ENCODE measurements at regions not wholly inside any gene's neighbourhood (a gene's known extent, or its start where the extent isn't known, plus 50 kb on each side); places are given as distances from the start of the nearest gene placed in this dataset.

DNA sequence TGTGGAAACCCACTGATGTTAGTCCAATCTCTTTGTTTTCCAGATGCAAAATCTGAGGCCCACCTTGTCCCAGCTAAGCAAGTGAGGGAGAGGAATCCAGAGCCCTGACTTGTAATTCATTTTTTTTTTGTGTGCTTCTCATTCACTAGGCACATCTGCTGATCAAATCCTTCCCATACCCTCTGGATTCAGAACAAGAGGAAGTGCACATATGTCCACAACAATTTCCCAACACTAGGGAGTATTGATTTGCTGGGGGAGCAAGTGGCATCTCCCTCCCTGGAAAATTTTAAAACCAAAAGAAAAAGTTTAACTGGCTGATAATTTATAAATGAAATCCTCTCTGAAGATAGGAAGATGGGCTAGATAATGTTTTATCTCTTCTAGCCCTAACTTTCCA is 94.6 kb upstream of the RFC3 start:
- no peak for DNase-seq

DNA sequence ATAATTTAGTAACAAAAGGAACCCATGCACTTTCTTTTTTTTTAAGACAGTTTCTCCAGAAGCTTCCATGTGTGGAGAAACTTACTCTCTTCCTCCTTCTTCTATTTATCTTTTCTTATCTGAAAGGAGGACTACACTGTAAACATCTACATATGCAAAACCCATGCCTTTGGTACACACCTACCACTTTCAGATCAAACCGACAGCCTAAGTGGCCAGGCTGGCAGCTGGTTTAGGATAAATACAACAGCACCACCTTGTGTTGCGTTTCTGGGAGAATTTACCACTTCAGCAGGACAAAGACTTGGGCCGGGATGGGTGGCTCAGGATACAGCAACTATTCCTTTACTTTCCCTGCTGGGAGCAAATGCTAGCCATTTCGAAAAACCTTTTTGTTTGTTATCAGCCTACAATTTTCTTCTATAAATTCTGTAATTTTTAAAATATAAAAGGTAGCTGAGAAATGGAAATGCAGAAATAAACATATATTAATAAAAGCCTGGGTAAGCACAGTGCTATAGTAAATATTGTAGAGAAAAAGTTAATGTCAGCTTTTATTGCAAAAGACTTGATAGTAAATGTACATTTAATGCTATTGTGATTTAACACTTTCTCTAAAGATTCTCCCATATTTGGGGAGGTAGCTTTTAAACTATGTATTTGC is 94.0 kb upstream of the RFC3 start:
- peak; percentile 68 for DNase-seq

DNA sequence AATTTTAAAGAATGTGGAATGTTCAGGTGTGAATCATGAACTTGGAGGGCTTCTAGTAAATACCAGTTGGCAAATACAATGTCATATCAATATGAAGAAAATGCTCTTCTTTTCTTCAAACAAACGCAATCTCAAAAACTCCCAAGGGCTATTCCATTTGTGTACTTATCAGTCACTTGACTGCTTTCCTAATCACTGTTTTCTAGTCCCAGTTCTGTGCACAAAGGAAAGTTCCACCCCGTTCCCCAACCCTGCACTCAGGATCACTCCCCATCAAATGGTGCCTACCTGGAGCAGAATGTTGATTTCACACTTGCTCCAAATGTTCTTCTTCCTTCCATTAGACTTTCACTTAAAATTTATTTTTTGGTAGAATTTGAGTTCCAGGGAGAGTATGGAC is 92.6 kb upstream of the RFC3 start:
- no peak for DNase-seq

DNA sequence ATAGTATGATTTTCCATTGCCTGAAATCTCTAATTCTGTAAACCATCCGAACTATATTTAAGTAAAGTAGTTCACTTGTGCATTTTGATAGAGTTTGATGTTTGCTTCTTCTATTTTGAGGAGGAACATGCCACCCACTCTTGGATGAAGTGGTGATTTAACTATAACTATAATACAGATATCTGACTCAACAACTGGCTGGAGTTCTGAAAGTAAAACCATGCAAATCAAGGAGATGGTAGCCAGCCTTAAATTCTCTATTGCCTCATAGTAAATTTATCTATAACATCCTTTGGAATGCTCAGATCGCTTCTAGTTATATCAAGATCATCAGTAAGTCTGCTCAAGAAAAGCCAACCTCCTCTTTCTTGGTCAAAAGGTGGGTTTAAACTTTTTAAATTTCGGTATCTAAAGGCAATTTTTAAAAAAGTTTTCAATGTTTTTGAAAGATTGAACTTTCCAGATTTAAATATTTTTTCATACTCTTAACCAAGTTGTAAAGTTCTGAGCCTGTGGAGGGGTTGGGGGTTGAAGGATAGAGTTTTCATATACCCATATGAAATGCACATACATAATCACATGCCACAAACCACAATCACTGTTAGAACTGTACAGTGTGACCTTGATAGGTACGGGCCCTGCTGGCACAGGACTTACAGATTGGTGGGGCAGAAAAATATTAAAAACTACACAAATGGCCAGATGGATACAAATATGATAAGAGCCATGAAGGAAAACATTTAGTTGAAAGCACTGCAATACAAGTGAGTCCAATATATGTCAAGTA is 90.5 kb upstream of the RFC3 start:
- DNase-seq: no peak

DNA sequence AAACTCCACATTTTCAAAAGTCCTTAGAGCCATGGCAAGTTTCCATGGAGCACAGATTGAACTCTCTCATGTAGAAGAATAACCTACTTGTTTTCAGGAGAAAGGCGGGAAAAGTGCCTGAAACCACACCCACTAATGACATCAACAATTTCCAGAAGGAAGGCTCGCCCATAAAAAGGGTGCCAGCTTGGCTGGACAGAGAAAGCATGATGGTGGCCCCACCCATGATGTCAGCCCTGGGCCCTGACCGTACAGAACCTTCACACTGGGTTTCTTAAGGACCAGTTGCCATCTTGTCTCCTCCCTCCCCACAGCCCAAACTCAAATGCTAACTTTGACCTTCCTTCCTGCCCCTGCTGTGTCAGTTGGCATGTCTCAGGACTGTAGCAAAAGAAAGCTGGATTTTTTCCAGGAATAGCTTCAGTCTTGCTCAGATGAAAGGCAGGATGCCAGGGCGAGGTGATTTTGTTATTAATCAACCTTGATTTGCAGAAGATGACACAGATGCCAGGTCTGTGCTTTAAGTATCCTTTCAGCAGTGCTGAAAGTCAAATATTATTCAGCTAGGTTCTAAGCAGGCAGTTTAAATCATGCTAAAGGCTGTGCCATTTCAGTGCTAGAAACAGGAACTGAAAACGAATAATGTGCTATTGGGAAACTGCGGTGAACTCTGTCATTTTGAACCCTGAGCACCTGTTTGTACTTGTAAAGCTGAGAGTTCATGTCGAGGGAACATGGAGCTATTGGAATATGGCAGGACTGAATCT is 89.5 kb upstream of the RFC3 start:
- DNase-seq: no peak

DNA sequence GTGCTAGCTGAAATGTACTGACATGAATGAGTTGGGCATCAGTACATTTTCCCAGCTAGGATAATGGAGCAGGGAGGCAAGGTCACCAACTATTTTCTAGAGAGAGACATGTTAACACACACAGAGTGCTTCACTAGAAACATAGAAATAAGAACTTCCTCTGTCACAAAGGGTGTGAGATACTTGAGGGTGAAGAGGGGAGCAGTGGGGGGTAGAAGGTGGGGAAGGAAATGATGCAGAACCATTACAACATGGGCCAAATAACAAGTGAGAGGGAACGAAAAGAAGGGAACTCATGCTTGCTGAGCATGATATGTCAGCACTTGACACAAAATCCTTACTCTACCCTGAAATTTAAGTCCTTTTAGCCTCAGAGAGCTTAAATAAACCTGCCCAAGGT is 87.8 kb upstream of the RFC3 start:
- no peak for DNase-seq

DNA sequence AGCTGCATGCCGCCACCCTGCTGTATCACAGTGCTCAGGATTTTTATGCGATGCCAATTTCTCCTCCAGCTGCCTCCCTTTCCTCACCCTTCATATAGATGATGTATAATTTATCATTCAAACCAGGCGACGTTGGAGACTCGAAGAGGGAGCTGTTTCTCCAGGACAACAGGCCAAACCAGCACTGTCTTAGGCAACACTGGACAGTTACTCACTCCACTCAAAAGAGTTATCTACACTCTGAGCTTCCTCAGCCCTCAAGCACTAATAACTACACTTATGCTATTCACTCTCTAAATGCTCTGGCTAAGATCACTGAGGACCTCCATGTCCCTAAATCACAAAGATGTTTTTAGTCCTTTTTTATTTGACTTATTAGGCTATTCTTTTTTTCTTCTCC is 87.3 kb upstream of the RFC3 start:
- DNase-seq: no peak

DNA sequence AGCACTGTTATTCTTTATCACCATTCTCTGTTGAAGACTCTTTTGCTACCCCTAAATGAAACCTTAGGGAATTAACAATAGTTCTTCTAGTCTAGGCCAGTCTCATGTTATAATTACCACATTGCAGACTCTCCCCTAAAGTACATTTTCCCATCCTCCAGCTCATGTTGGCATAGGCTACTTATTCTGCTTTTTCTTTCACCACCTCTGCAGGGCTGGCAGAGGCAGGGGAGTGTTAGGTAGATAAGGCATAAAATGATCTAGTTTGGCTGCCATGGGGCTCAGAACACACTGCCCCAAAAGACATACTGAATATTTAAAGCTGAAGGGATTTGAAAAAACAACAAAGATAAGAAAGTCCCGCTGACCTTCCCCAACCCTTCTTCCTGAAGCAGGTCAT is 82.7 kb upstream of the RFC3 start:
- no peak for DNase-seq

DNA sequence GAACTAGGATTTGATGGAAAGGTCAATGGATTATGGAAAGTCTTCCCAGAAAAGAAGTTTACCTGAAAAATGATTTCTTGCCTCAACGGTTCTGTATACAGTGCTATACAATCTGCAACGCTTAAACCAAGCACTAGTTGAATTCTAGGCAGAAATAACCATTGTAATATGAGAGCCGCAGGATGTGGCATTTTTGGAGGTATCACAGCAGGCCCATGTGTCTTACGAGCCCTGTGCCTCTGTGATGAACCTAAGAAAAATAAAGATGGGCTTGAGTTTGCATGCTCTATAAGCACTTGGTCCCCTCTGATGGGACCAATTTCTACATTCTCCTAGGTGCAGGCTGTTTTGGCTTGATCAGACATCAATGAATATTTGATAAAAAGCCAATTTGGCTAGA is 78.7 kb upstream of the RFC3 start:
- DNase-seq: no peak

DNA sequence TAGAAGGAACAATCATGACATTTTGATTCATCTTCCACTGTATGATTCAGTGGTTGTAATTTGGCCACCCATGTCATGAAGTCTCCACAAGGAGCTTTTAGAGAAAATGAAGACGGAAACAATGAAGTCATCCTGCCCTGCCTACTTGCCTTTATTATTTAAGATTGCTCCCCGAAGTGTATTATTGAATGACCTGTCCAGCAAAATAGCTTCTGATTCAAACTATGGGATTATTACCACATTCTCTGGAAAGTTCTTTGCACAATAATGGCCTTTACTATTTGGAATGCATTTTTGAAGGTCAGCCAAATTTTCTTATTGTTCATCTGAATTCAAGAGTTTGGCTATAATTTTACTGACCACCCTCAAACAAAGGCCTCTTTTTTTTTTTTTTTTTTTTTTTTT is 77.8 kb upstream of the RFC3 start:
- DNase-seq: no peak

DNA sequence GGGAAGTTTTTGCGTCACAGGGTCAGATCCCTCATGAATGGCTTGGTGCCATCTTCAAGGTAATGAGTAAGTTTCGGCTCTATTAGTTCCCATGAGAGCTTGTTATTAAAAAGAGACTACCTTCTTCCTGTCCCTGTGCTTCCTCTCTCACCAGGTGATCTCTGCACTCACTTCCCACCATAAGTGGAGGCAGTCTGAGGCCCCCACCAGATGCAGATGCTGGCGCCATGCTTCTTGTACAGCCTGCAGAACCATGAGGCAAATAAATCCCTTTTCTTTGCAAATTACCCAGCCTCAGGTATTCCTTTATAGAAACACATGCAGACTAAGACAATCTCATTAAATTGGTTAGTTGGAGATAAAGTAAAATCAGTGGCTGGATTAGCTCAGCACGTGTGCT is 75.6 kb upstream of the RFC3 start:
- DNase-seq: no peak

DNA sequence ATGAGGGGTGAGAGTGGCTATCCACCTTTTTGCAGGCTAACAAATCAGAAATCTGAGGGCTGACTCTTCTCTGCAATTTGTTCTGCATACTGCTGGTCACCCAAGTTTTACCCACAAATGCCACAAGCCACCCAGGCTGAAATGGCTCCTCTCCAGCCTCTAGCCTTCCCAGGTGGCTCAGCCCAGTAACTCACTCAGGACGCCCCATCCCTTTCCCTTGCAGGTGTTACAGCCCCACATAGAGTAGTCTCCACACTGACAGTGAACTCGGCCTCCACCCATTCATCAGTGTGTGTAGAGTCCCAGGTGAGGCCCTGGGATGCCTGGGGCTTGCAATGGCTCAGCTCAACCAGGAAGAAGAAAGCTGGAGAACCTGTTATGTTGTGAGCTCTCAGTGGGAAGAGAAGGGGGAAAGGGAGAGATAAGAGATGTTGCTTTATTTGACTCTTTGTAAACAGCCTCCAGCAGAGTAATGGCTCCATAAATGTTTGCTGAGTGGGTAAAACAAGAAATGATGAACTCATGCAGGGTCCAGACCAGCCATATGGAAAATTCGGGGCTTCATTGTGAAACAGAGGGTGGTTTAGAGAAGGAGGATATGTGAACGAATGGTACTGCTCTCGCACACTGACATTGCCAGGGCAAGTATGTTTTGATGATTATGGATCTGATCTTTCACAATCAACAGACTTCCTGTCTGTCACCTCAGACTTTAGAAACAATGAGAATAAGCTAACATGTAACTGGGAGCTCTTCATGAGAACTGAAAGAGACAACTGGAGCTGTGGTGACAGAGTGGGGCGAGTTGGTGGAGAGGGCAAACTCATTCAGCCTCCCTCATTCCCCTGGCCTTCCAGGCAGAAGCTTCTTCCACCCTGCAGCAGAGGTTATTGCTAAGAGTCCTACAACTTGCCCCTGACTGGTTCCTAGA is 74.2 kb upstream of the RFC3 start:
- peak; percentile 13 for DNase-seq

DNA sequence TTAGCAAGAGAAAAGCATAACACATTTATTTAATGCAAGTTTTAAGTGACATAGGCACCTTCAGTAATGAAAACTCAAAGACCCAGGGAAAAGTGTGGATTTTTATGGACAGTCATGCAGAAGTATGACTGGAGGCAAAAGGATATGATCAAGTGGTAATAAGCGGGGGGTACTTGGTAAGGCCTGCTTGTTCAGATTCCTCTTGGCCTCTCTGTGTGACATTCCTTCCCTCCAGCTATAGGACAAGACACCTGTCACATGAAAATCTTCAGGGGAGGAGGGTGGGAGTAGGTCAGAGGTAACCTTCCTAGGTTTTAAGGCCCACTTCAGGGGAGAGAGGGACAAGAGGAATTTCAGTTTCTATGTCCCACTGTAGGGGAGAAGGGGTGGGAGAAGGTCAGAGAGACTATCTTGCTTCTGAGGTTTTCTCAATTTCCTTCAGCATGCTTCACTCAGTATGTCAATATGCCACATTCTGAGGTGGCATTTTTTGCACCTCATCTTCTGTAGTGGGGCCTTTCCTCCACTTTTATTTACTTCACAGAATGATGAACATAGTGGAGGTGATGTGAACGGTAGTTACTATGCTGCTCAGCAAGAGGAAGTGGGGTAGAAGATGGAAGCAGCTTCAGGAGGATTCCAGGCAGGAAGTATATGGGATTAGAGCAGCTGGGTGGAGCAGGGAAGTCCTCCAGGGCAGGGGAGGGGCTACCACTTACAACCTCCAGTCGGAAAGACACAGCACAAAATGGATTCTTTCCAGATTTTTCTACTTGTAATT is 73.2 kb upstream of the RFC3 start:
- DNase-seq: no peak

DNA sequence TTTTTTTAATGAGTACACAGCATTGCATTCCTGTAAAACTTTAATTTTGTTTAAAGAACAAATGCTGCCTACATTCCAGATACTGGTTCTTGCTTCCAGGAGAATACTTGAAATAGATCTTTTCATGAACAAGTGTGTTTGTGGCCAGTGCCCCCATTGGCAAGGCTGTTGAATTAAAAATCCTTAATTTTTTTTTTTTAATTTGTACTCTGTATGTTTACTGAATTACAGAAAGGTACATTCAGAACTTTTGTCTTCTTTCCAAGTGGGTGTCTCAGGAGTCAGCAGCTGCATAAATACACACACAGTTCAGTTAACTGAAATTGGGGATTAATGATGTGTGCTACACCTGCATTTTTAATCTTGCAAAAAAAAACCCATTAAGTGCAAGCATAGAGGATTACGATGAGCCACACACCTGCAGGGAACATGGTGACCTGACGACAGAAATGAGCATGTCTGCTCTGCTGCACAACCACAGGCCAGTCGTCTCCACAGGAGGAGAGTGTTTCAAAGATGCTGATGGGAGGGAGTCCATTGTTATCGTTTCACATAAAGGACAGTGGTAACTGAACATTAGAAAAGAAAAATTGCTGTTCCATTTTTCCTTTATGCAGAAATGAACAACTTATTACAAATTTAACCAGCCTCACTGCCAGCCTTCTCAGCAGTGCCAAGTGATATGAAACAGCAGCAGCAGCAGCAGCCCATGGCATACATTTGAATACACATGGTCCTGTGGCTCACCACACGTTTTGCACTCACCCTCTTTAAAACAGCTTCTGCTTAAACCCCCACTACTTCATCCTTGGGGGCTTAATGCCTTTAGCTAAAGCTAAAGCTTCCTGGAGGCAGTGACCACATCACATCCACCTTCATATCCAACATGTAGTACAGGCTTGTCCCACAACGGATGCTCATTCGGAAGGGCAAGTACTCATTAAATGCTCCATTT is 72.3 kb upstream of the RFC3 start:
- DNase-seq: no peak

DNA sequence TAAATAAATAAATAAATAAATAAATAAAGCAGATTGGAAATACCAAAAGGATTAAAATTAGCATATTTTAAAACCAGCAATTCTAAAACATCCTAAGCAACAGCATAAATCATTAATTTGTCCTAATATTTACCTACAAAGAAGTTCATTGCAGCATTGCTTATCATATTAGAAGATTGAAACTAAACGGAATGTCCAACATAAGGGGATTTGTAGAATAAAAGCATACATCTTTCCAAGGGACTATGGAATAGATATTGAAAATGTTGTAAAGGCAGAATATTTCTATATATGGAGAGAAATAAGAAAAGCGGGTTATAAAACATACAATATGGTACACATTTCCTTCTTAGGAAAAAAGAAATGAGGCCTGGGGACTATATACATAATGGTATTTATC is 71.1 kb upstream of the RFC3 start:
- DNase-seq: no peak

DNA sequence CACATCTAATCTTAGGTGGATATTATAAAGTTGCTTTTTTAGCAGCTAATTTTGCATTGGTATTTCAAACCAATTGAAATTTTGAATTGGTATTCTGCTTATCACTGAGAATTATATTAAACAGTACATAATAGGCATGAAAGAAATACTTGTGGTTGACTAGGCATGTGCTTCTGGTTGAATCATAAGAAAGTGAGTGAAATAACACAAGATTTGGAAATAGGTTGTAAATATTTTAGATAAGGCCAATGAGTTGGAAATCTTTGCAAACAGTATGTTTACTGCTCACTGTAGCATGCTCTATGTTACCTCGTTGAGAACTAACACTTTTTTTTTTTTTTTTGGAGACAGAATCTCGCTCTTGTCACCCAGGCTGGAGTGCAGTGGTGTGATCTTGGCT is 66.8 kb upstream of the RFC3 start:
- no peak for DNase-seq

DNA sequence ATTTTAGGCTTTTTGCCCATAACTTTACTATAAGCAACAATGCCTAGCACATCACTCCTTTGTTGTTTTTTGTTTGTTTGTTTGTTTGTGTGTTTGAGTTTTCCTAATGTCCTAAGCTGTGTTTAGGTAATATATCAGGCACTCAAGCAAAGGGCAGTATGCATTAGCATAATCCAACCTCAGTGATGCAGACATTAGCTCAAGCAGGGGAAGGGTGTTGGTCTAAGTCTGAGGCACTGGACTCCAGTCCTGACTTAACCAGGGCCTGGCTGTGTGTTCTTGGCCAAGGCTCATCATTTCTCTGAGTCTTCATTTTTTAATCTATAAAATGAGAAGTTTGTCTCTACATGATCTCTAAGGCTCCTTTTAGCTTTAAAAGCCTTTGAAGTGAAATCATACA is 65.9 kb upstream of the RFC3 start:
- DNase-seq: no peak

DNA sequence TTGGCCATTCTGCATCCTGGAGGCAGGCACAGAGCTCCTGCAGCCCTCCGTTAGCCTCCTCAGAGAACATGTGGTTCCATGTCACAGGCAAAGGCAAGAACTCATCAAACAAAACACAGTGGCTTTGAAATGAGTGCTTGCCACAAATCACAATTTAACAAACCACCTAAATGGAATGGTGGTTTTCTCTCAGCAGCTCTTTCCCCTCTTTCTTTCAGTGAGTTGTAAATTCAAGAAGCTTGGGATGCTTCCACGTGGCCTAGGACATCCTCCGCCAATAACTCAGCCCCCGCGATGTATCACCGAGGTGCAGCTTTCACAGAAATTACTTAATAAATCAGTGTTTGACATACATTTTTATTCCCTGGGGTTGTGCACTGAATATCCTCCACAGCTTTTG is 65.4 kb upstream of the RFC3 start:
- DNase-seq: no peak

DNA sequence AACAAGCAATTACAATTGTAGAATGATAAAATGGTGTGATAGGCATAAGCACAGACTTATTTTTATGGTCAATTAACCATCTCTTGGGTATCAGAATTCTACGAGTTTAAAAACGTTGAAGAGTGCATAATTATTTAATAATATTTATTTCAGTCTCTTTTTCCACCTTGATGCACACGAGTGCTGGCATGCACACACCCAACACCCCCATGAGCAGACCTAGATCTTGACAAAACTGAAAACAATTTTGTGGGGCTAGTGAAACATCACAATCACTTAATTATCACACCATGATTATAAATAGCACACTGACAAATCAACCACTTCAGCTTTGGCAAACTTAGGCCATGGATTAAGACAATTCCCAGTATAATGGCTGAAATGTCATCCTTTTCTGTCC is 61.0 kb upstream of the RFC3 start:
- no peak for DNase-seq

DNA sequence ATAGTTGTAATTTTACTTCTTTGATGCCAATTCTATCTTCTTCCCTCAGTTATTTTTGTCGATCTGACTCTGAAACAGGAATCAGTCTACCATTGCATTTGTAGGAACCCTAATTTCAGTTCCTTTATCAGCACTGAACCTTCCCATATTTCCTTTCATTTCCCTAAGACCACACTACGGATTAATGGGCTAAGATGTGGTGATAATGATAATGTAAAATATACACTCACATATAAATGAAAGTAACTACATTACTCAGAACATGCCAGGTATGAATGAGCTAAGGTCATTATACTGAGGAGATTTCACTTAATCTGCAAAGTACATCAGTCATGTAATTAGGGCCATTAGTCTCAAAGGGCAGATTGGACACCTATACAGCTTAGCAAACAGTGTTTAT is 60.2 kb upstream of the RFC3 start:
- no peak for DNase-seq

DNA sequence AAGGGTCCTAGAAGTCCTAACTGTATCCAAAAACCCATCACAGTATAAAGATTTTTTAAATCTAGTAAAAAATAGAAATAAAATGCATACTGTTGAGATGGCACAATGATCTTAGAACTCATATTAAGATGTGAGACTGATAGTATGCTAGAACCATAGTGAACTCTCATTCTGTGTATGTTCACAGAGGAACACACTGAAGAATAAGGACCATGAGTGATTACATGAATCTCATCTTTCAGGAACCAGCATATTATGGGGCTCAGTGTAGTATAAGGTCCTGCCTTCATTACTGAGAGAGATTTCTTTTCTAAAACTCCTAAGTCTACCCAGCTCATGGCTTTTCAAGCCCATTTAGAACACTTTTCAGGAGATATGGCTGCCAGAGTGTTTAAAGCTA is 59.8 kb upstream of the RFC3 start:
- no peak for DNase-seq
